Neural cell (in vitro differentiated cells): ENCODE measurements at regions not wholly inside any gene's neighbourhood (a gene's known extent, or its start where the extent isn't known, plus 50 kb on each side); places are given as distances from the start of the nearest gene placed in this dataset.

Experiments
- CTCF ChIP-seq: fragments of 450-650 bp; IDR thresholded peaks from 2 replicates; pipeline ENCODE4 v1.5.1; 2014; ENCODE audit warnings: antibody characterized with exemption, mild to moderate bottlenecking, moderate library complexity; ENCODE audit not compliant: poor library complexity, severe bottlenecking
- MXI1 ChIP-seq: fragments of 450-650 bp; conservative IDR thresholded peaks from 2 replicates; pipeline ENCODE4 v1.6.1; 2014; ENCODE audit warnings: antibody characterized with exemption, mild to moderate bottlenecking; ENCODE audit not compliant: poor library complexity, severe bottlenecking
- SMC3 ChIP-seq: fragments of 450-650 bp; conservative IDR thresholded peaks from 2 replicates; pipeline ENCODE4 v1.6.1; 2014; ENCODE audit warnings: antibody characterized with exemption, mild to moderate bottlenecking, moderate library complexity; ENCODE audit not compliant: poor library complexity
- TAF1 ChIP-seq: IDR thresholded peaks from 2 replicates; pipeline ENCODE4 v1.6.1; 2012; ENCODE audit warnings: low read depth
- TF ChIP-seq, protein P1 (sequence below): IDR thresholded peaks from 2 replicates; pipeline ENCODE4 v1.6.1; 2012; ENCODE audit warnings: borderline replicate concordance

DNA sequence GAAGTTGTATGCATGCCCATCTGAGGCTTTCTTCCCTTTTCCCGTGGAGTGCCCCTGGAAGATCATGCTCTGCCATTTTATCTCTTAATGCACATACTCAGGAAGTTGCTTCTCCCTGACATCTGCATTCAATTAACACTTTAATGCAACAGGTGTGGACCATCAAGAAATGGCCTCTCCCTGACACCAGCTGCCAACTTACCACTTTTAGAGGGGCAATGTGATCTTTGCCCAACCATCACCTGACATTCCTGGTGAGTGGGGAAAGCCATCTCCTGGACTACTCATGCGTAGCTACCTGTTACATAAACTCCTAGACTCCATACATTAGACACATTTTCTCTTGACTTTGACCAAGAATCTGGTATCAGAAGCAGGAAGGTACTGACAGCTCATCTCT, 1450.4 kb upstream of the CDH9 start:
- no peak for TF ChIP-seq CTCF
- no peak for TF ChIP-seq TAF1
- TF ChIP-seq, protein P1, sequence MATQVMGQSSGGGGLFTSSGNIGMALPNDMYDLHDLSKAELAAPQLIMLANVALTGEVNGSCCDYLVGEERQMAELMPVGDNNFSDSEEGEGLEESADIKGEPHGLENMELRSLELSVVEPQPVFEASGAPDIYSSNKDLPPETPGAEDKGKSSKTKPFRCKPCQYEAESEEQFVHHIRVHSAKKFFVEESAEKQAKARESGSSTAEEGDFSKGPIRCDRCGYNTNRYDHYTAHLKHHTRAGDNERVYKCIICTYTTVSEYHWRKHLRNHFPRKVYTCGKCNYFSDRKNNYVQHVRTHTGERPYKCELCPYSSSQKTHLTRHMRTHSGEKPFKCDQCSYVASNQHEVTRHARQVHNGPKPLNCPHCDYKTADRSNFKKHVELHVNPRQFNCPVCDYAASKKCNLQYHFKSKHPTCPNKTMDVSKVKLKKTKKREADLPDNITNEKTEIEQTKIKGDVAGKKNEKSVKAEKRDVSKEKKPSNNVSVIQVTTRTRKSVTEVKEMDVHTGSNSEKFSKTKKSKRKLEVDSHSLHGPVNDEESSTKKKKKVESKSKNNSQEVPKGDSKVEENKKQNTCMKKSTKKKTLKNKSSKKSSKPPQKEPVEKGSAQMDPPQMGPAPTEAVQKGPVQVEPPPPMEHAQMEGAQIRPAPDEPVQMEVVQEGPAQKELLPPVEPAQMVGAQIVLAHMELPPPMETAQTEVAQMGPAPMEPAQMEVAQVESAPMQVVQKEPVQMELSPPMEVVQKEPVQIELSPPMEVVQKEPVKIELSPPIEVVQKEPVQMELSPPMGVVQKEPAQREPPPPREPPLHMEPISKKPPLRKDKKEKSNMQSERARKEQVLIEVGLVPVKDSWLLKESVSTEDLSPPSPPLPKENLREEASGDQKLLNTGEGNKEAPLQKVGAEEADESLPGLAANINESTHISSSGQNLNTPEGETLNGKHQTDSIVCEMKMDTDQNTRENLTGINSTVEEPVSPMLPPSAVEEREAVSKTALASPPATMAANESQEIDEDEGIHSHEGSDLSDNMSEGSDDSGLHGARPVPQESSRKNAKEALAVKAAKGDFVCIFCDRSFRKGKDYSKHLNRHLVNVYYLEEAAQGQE = no peak
- TF ChIP-seq SMC3 = no peak
- no peak for TF ChIP-seq MXI1
